Spleen (tissue), 11 donors: ENCODE measurements at regions not wholly inside any gene's neighbourhood (a gene's known extent, or its start where the extent isn't known, plus 50 kb on each side); places are given as distances from the start of the nearest gene placed in this dataset.

Experiments
- DNase-seq: peaks from one replicate; pipeline ENCODE4 v3.0.0-alpha.2; 2020
- H3K27ac ChIP-seq, 8 donors: fragments of 200-600 bp; sonication (generic) in 7 of 8; 1 replicate in 4 of 8; 2 replicates in 4 of 8; pipeline versions ENCODE4 v1.5.0 to v1.8.0; 2016 to 2021; ENCODE audit warnings: inconsistent platforms in 4 of 8, mild to moderate bottlenecking in 4 of 8, moderate library complexity in 1 of 8
- H3K27me3 ChIP-seq, 7 donors: fragments of 200-600 bp; sonication (generic) in 6 of 7; replicated peaks in 1 of 7; 1 replicate in 4 of 7; 2 replicates in 3 of 7; pipeline versions ENCODE4 v1.5.0 to v1.8.0; 2016 to 2021; ENCODE audit warnings: inconsistent platforms in 3 of 7, mild to moderate bottlenecking in 1 of 7
- H3K36me3 ChIP-seq, 6 donors: fragments of 200-600 bp; sonication (generic) in 5 of 6; 1 replicate in 4 of 6; 2 replicates in 2 of 6; pipeline versions ENCODE4 v1.5.0 to v1.8.0; 2016 to 2021; ENCODE audit warnings: inconsistent platforms in 2 of 6
- H3K4me1 ChIP-seq, 6 donors: fragments of 200-600 bp; sonication (generic) in 5 of 6; 1 replicate in 3 of 6; 2 replicates in 3 of 6; pipeline versions ENCODE4 v1.5.0 to v1.8.0; 2016 to 2021; ENCODE audit warnings: inconsistent platforms in 3 of 6
- H3K4me3 ChIP-seq, 8 donors: fragments of 200-600 bp; sonication (generic) in 7 of 8; 1 replicate in 4 of 8; 2 replicates in 4 of 8; pipeline versions ENCODE4 v1.5.0 to v1.8.0; 2016 to 2021; ENCODE audit warnings: inconsistent platforms in 4 of 8, mild to moderate bottlenecking in 4 of 8, moderate library complexity in 2 of 8
- H3K9me3 ChIP-seq, 8 donors: fragments of 200-600 bp; sonication (generic) in 7 of 8; 1 replicate in 4 of 8; 2 replicates in 4 of 8; pipeline versions ENCODE4 v1.5.0 to v1.8.0; 2016 to 2021; ENCODE audit warnings: inconsistent platforms in 4 of 8
- CTCF ChIP-seq, 11 experiments: fragments of 200-600 bp in 7 of 11; fragments of 450-650 bp in 4 of 11; sonication (generic) in 4 of 11; IDR thresholded peaks in 8 of 11; conservative IDR thresholded peaks in 3 of 11; 1 replicate in 7 of 11; 2 replicates in 4 of 11; pipeline versions ENCODE4 v1.4.0 to v1.8.0; 2016 to 2021; ENCODE audit warnings: antibody characterized with exemption in 11 of 11, inconsistent platforms in 4 of 11, mild to moderate bottlenecking in 1 of 11
- POLR2A ChIP-seq, 3 donors: fragments of 450-650 bp; IDR thresholded peaks; one replicate each; pipeline ENCODE4 v1.5.1; 2017; ENCODE audit warnings: antibody characterized with exemption in 3 of 3, mild to moderate bottlenecking in 1 of 3
- POLR2AphosphoS5 ChIP-seq, 3 donors: sonication (generic); formaldehyde crosslinking; IDR thresholded peaks; one replicate each; pipeline ENCODE4 v1.5.1; 2017; ENCODE audit warnings: antibody characterized with exemption in 3 of 3
- WGBS, 5 donors: extraction: QIAGEN DNeasy Blood & Tissue Kit in 3 of 5; methylation state at CpG; one replicate each; pipeline versions ENCODE4 v1.1.5 to v1.1.7; 2013 to 2018; 5-methylcytosine and 5-hydroxymethylcytosine counted together
- intact Hi-C: fragments of 100-400 bp; cut with DNase I; formaldehyde crosslinking; loops from one replicate; pipeline ENCODE4 v1.15.0; 2023; ENCODE audit warnings: low total_unique reads
- donor health status: healthy with polysubstance abuse.
- donor health status: DM: no; HTN: no; CAD: no; lungs with moderate emphysema.
- donor health status: DM: no; HTN: no; CAD: no.
- donor health status: Bipolar disorder and iron deficiency.
- donor health status: healthy.
- donor health status: DM: no; HTN: no; CAD: no.
- donor health status: DM: yes; HTN: yes; CAD: no.

DNA sequence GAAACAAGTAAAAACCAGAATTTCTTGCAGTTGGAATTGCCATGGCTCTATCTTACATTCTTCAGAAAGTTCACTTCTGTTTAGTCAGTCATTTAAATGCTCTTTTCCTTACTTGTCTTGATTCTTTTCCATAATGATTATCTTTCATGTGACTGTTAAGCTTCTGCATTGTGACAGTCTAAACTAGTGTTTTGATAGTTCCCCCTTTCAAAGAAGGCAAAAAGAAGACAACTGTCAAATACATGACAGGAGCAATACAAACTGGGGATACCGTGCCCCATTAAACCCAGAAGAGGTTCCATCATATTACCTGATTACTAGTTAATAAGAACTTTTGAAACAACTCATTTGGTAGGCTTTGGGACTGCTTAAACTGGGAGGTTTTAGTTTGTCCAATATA is 476.2 kb downstream of the PCDH19 start:
- H3K4me3 ChIP-seq = no peak overlapping the region
- DNase-seq = no peak
- intact Hi-C loops = no loop called here
- peaks cover 0 to 3% (median 0%) of the 10 kb centered on the region in 7 donors for H3K27me3 ChIP-seq
- H3K4me1 ChIP-seq = no peaks in the 10 kb centered on the region
- H3K9me3 ChIP-seq = no peaks in the 10 kb centered on the region
- TF ChIP-seq POLR2A (IDR thresholded peaks at IDR 0.05) (no peak), POLR2AphosphoS5 (IDR thresholded peaks at IDR 0.05) (no peak), CTCF (IDR thresholded peaks at IDR 0.05 in 8 of 11, conservative IDR thresholded peaks at IDR 0.05 in 3 of 11) (no peak)
- H3K36me3 ChIP-seq = no peaks in the 10 kb centered on the region
- WGBS, 5 donors = 58 to 86% (median 72%) methylated on average over 1 of the region's 1 CpG
- no peak overlapping the region for H3K27ac ChIP-seq

DNA sequence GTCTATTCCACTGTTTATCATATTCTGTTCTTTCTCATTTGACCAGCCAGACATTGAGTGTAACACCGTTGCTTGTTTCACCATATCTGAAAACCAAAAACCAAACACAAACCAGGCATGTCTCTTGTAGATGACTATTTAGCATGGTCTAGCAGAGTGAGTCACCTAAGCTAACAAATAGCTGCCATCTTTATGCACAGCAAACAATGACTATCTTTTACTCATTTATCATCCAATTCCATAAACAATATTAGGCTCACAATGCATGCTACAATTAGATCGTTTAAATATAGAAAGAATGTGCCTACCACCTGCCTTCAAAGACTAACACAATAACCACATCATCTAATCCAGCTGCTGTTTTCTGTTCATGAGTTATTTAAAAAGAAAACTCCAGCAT is 495.4 kb downstream of the PCDH19 start:
- H3K9me3 ChIP-seq = no peaks in the 10 kb centered on the region
- no peaks in the 10 kb centered on the region for H3K27me3 ChIP-seq
- no peaks in the 10 kb centered on the region for H3K4me1 ChIP-seq
- no peak for DNase-seq
- H3K36me3 ChIP-seq = no peaks in the 10 kb centered on the region
- WGBS, 5 donors = 38 to 75% (median 58%) methylated on average over 2 of the region's 2 CpGs
- no peak overlapping the region for H3K4me3 ChIP-seq
- H3K27ac ChIP-seq = no peak overlapping the region
- intact Hi-C loops = no loop called here
- TF ChIP-seq POLR2AphosphoS5 (IDR thresholded peaks at IDR 0.05) (no peak), POLR2A (IDR thresholded peaks at IDR 0.05) (no peak), CTCF (IDR thresholded peaks at IDR 0.05 in 8 of 11, conservative IDR thresholded peaks at IDR 0.05 in 3 of 11) (no peak)

DNA sequence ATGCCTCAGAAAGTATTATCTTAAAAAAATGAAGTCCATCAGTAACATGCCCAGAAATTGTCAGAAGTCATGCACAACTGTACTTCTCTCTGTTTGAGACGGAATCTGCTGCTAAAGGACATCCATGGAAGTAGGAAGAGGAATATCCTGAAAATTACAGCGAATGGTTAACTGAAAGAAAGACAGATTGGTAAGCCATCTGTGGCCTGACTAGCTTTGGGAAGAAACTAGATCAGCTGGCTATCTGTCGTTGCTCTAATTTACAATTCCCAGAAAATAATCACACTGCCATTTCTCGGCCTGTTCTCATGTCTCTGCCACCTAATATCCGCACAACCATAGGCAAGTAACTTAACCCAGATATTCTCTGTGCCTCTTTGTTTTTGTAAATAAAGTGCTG is 496.5 kb downstream of the PCDH19 start:
- no peaks in the 10 kb centered on the region for H3K27me3 ChIP-seq
- no peak overlapping the region for H3K27ac ChIP-seq
- H3K9me3 ChIP-seq = no peaks in the 10 kb centered on the region
- no peaks in the 10 kb centered on the region for H3K36me3 ChIP-seq
- intact Hi-C loops = no loop called here
- H3K4me3 ChIP-seq = no peak overlapping the region
- H3K4me1 ChIP-seq = no peaks in the 10 kb centered on the region
- no peak for DNase-seq
- WGBS, 5 donors = 74 to 86% (median 74%) methylated on average over 5 of the region's 5 CpGs
- TF ChIP-seq POLR2A (IDR thresholded peaks at IDR 0.05) = no peak
- TF ChIP-seq POLR2AphosphoS5 (IDR thresholded peaks at IDR 0.05) = no peak
- TF ChIP-seq CTCF (IDR thresholded peaks at IDR 0.05 in 8 of 11, conservative IDR thresholded peaks at IDR 0.05 in 3 of 11) = no peak

GRCh38 chrX:99909946-99910345 is 500.1 kb downstream of the PCDH19 start:
- Histone ChIP-seq H3K9me3 (no peaks in the 10 kb centered on the region), H3K27ac (no peak overlapping the region), H3K36me3 (no peaks in the 10 kb centered on the region), H3K4me1 (no peaks in the 10 kb centered on the region), H3K27me3 (no peaks in the 10 kb centered on the region), H3K4me3 (no peak overlapping the region)
- no peak for DNase-seq
- intact Hi-C loops = no loop called here
- 48 to 68% (median 51%) methylated on average over 1 of the region's 1 CpG for WGBS, 5 donors
- TF ChIP-seq CTCF (IDR thresholded peaks at IDR 0.05 in 8 of 11, conservative IDR thresholded peaks at IDR 0.05 in 3 of 11) (no peak), POLR2AphosphoS5 (IDR thresholded peaks at IDR 0.05) (no peak), POLR2A (IDR thresholded peaks at IDR 0.05) (no peak)
